Mucosa of gallbladder (tissue), 1 donor: ENCODE measurements at regions not wholly inside any gene's neighbourhood (a gene's known extent, or its start where the extent isn't known, plus 50 kb on each side); places are given as distances from the start of the nearest gene placed in this dataset.
"Not testable (repeated sequence)": the region's sequence is repeated elsewhere in the genome, so short reads cannot be mapped to it uniquely, and the experiment has no call there.

Source experiments
- DNase-seq: peaks from one replicate; pipeline ENCODE4 v3.0.0-alpha.2; 2020; ENCODE audit warnings: low spot score
- donor health status: DM: no; HTN: no; CAD: no.

DNA sequence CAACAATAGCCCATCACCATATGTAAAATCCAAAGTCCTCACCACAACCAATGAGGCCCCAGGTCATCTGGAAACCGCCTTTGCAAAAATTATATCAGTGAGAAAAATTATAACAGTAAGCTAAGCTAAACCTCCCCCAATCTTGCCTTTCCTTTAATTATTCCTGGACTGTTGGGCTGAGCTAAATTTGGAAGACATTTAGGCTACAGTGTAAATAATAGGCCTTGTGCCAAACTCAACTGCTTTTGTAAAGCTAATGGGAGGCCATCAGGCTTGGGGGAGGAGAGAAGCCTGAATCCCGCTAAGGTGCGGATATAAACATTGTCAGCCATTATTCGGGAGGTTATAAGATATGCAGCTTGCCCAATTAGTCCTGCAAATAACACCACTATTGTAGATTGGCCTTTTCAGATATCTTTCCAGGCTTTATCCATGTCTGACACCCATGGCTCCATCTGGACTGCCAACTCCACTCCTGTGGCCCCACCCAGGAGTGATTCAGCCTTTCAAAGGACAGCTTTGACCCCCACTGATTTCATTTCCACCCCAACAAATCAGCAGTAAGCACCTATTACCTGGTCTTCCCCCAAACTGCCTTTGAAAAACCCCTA is 53.0 kb upstream of the CA12 start:
- DNase-seq = no peak

DNA sequence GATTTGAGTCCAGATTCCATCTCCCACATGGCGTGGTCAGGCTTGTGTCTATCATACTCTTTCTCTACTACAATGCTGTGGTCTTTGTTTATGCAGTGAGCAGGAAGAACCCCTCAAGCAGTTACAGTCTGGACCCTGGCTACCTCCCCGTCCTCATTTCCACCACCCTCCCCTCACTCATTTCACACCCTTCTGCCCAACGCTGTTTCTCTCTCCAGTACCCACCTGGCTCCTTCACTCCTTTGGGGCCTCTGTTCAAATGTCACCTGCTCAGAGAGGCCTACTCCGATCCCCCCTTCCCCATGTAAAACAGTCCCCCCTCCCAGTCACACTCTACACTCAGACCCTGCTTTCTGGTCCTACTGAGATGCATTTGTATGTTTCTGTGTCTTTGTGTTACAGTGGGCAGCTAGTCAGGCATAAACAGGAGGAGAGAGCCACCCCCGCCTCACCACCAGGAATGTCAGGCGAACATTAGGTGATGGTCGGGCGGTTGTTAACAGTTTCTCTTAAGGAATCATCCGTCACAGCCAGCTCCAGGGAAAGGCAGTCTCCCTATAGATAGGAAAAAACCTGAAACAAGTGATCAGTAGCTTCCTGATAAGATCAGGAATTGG is 53.7 kb upstream of the CA12 start:
- DNase-seq = no peak

DNA sequence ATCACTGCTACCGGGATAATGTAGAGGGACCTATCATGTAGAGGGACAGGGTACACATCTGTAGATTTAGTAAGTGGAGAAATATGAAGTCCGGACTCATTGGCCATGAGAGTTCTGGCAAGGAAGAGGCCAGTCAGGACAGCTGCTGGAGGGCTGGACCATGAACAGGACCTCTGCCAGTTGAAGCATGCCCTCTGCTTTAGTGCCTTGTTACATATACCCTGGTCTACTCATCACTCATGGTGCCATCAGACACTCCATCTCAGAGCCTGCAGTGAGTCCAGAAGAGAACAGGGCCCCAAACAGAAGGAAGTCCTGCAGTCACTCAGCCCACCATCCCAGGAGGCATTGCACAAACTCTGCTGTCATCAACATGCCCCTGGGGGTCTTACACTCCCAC is 54.7 kb upstream of the CA12 start:
- no peak for DNase-seq

DNA sequence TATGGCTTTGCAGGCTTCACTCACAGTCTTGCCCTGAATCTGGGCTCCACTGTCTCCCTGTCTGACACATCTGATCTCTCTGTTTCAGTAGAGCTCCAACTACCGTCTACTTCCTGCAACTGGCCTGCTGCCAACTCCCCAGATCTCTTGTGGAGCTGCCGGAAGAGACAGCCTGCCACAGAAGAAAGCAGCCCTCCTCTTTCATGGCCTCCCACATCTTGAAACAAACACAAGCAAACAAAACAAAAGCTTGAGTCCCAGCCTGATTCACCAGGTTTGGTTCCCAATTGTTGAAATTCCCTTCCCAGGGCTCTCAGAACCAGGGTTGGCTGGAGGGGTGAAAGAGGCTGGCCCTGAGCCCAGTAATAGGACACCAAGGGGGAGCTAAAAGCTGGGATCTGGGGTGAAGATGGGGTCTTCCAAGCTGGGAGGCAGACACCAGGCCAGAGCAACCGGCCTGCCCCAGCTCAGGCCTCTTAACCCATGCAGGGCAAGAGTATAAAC is 55.3 kb upstream of the CA12 start:
- DNase-seq = peak; percentile 84

DNA sequence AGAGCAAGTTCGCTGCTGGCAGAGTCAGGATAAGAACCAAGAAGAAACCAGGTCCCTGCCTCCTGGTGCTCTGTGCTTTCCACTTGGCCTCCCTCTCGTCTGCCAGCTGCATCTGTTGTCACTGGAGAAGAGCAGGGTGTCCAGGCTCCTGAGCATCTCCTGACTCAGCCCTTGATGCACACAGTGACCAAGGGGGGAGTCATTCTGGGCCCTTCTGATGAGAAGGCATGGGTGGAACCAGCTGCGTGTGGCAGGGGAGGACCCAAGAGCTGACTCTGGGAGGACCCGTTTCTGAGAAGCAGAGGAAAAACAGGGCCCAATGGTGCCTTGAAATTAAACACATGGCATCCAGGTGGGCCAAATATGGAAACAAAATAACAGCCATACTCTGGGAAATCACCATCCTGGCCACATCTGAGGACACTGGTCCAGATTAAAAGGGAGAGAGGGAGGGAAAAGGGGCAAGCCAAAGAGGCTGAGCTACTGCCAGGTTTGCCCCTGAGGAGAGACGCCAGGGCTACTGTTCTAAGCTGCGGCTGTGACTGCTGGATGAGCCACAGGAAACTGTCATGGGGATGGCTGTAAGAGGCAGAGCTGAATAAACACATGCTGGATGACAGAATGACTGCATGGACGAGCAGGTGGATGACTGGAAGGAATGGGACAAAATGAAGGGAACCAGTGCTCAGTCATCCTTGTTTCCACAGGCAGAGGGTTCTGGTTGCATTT is 58.1 kb upstream of the CA12 start:
- DNase-seq = no peak

GRCh38 chr15:63440265-63440648 is 58.6 kb upstream of the CA12 start:
- no peak for DNase-seq

- DNase-seq = no peak
Observed at GRCh38 chr15:63440756-63441155, 59.1 kb upstream of the CA12 start.

DNA sequence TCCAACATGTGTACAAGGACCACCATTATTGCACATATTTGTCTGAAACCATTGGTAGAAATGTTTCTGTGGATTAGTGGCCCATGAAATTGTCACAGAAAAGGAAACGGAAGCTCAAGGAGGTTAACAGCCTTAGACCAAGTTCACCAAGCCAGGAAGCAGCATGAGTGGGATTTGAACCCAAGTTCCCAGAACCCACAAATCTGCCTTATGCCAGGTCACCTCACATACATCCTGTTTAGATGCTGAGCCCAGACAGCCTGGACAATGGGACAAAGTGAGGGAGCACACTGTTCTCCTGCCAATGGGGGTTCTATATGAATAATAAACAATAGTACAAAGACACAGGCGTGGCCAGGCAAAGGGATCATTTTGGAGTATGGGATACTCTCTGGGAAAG is 59.6 kb upstream of the CA12 start:
- no peak for DNase-seq

- DNase-seq = no peak
Observed at GRCh38 chr15:63442080-63442479, 60.4 kb upstream of the CA12 start.

GRCh38 chr15:63444611-63445010 is 59.8 kb upstream of the USP3 start:
- DNase-seq = no peak

GRCh38 chr15:63446255-63446654 is 58.1 kb upstream of the USP3 start:
- no peak for DNase-seq

GRCh38 chr15:63447017-63447676 is 57.2 kb upstream of the USP3 start:
- no peak for DNase-seq

DNA sequence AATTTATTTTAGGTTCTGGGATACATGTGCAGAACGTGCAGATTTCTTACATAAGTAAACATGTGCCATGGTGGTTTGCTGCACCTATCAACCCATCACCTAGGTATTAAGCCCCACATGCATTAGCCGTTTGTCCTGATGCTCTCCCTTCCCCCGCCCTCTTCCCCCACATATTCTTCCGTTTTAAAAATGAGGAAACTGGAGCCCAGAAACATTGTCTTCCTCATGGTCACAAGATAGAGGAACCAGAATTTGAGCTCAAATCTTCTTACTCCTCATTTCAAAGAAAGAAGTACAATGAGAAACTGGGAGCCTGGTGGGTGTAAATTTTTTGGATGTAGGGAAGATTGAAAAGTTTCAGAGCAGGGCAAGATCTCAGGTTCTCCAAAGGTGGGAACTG is 56.1 kb upstream of the USP3 start:
- no peak for DNase-seq

DNA sequence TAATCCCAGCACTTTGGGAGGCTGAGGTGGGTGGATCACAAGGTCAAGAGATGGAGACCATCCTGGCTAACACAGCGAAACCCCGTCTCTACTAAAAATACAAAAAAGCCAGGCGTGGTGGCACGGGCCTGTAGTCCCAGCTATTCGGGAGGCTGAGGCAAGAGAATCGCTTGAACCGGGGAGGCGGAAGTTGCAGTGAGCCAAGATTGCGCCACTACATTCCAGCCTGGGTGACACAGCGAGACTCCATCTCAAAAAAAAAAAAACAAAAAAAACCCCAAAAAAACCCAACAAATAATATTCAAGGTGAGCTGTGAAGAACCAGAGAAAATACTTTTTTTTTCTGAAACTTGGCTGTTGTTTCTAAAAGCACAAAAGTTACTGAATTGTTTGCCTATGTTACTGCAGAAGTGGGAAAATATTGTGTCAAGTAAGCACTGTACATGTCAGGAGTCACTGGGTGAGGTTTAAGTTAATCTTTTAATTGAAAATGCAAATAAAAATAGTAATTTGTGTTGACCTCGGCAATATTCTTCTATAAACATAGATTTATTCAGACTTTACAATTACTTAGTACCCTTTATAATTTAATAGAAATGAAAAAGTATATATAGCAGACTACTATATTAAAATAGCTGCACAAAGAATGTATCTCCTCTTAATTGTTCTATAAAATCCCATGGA is 55.4 kb upstream of the USP3 start:
- not testable (repeated sequence) for DNase-seq

DNA sequence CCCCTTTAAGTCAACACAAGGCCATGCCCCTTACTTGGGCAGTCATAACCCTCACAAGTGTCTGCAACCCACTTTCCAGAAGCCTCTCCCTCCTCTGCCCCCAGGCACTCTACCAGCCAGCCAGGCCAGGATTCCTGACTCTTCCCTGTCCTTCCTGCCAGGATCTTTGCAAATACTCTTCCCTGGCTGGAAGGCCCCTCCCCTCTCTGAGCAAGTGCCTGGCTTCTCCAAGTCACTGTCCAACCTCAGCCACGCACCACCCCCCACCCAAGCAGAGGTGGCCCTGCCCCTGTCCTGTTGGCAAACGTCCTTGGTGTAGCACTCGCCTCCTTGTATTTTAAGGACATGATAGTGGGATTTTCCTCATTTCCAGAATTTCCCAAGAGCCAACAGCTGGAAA is 54.7 kb upstream of the USP3 start:
- DNase-seq = peak; percentile 44

DNA sequence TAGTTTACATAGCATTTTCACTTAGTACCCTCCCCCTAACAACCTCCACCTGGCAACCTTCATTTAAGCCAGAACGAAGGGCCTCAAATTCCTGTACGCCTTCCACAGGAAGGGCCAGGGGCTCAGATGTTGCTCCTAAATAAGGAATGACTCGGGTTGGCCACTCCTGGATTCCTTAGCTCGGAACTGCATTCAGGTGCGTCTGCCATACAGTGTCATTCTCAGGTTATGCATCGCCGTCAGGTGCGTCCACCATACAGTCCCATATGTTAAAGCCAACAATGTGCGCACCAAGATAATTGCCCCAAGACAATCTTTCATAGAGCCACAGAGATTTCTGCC is 53.5 kb upstream of the USP3 start:
- DNase-seq = no peak

- no peak for DNase-seq
Observed at GRCh38 chr15:63451671-63452315, 52.6 kb upstream of the USP3 start.

GRCh38 chr15:63452552-63453136 is 51.7 kb upstream of the USP3 start:
- DNase-seq = no peak

DNA sequence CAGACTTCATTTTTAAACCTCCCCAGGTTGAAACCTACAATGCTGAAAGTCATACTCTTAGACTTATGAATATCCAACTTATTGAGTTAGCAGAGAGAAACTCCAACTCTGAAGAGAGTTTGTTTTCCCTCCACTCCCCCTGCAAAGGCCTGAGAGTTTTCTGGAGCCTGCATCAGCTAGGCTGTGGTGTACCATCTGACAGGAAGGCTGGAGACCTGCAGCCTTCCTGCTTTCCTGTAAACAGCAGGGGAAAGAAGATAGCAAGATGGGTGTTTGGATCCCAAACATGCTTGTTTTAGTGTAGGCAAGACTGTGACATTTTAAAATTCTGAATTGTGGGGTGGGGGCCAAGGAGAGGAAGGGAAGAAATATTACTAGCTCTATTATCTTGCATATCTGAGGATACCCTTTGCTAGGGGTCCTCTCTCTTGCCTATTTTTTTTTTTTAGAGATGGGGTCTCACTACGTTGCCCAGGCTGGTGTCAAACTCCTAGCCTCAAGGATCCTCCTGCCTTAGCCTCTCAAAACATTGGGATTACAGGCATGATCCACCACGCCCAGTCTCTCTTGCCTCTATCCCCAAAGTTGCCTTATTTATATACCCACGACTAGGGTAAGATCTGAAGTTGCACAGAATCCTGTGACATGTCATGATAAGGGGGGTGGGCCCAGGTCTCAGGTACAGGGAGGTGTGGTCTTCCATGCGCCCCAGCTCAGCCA is 51.0 kb upstream of the USP3 start:
- no peak for DNase-seq

DNA sequence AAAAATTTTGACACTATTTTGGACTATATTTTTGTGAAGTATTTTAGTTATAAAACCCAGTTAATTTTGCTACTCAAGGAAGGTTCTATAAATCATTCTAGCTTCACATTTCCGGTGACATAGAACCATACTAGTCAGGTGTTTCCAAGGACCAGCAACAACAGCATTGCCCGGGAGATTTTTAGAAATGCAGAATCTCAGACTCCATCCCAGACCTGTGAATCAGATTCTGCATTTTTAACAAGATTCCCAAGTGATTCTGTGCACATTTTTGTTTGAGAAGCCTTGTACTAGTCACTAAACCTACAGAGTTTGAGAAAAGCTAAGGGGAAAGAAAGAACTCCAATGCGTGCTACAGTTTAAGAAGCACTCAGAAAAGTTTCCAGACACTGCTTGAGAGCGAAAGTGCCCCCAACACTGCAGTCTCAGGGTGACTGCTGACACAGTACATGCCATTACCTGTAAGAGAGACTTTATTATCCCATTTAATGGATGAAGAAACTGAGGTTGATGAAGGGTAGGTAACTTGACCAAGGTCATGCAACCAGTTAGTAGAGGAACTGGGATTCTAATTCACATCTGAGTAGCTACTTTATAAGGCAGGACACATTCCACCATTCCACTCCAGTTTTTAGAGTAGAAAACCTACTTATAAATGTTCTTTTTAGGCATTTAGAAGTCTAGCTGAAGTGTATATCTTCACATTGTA is 49.7 kb upstream of the USP3 start:
- DNase-seq = no peak
